HepG2 (cell line): ENCODE measurements at regions not wholly inside any gene's neighbourhood (a gene's known extent, or its start where the extent isn't known, plus 50 kb on each side); places are given as distances from the start of the nearest gene placed in this dataset.

ENCODE experiments used
- ATAC-seq: fragments of 200-7000 bp; cut with Tn5 transposase; 3 replicates; pipeline ENCODE4 v1.9.1; 2020; ENCODE audit warnings: mild to moderate bottlenecking, moderate library complexity
- BruUV-seq: library from RNA; stranded (reverse); fragments of 400-500 nt; replicated peaks from 2 replicates; lab custom pipeline; 2021; lab: Mats Ljungman, UMichigan
- CTCF ChIA-PET: fragments of 300-600 bp; formaldehyde crosslinking; extraction: SDS; loops from one replicate; lab custom pipeline; 2021; ENCODE audit warnings: low total read pairs, inconsistent platforms, low intra/inter-chr PET ratio; lab: Yijun Ruan, JAX
- POLR2A ChIA-PET: fragments of 350-600 bp; sonication (Branson Sonifier 250); formaldehyde crosslinking; loops from one replicate; lab custom pipeline; 2020; ENCODE audit warnings: antibody characterized with exemption, inconsistent platforms; lab: Yijun Ruan, JAX
- DNase-seq: peaks from one replicate; pipeline ENCODE4 v3.0.0-alpha.2; 2015; ENCODE audit warnings: low spot score
- FAIRE-seq: peaks from 3 replicates; lab custom pipeline; 2011; peaks lifted over from hg19 to GRCh38; lab: Jason Lieb, UNC
- H2AFZ ChIP-seq: one replicate; pipeline ENCODE4 v1.6.1; 2011; ENCODE audit warnings: low read length, inconsistent platforms
- H3K27ac ChIP-seq: fragments of 300-600 bp; 3 replicates; pipeline ENCODE4 v1.8.0; 2011; ENCODE audit warnings: mixed run types, mild to moderate bottlenecking, mixed read lengths, low read length, inconsistent platforms; ENCODE audit not compliant: insufficient read depth; ENCODE audit errors: extremely low read length
- H3K27me3 ChIP-seq, 2 experiments: fragments of 200-600 bp in 1 of 2; 2 replicates in 1 of 2; 3 replicates in 1 of 2; pipeline versions ENCODE4 v1.6.0 to v1.8.0; 2011; ENCODE audit warnings: low read length in 2 of 2, mild to moderate bottlenecking in 2 of 2, moderate library complexity in 2 of 2, inconsistent platforms in 1 of 2; ENCODE audit not compliant: insufficient read depth in 2 of 2, control insufficient read depth in 1 of 2
- H3K36me3 ChIP-seq, 2 experiments: fragments of 200-600 bp in 1 of 2; replicated peaks in 1 of 2; 2 replicates in 1 of 2; 3 replicates in 1 of 2; pipeline versions ENCODE4 v1.5.1 to v1.8.0; 2011; ENCODE audit warnings: low read length in 2 of 2, inconsistent platforms in 1 of 2; ENCODE audit not compliant: insufficient read depth in 2 of 2, control insufficient read depth in 1 of 2
- H3K4me1 ChIP-seq: 2 replicates; pipeline ENCODE4 v1.5.1; 2012; ENCODE audit warnings: low read length, inconsistent platforms; ENCODE audit not compliant: insufficient read depth
- H3K4me2 ChIP-seq: 2 replicates; pipeline ENCODE4 v1.6.0; 2011; ENCODE audit warnings: low read depth, low read length, inconsistent platforms
- H3K4me3 ChIP-seq, 3 experiments: fragments of 200-600 bp in 1 of 3; sonication (generic), shearing (Covaris generic) in 1 of 3; replicated peaks in 1 of 3; 2 replicates each; pipeline ENCODE4 v1.5.1; 2011 to 2016; ENCODE audit warnings: low read length in 3 of 3, inconsistent platforms in 2 of 3, low read depth in 2 of 3, mild to moderate bottlenecking in 2 of 3, control low read depth in 1 of 3, mixed read lengths in 1 of 3; ENCODE audit not compliant: insufficient read depth in 1 of 3
- H3K79me2 ChIP-seq: one replicate; pipeline ENCODE4 v1.6.1; 2011; ENCODE audit warnings: low read length, inconsistent platforms; ENCODE audit not compliant: insufficient read depth
- H3K9ac ChIP-seq: 2 replicates; pipeline ENCODE4 v1.6.0; 2011; ENCODE audit warnings: mild to moderate bottlenecking, low read depth, low read length, inconsistent platforms; ENCODE audit not compliant: insufficient read depth
- H3K9me3 ChIP-seq: 2 replicates; pipeline ENCODE4 v1.5.1; 2012; ENCODE audit warnings: mild to moderate bottlenecking, low read length
- H4K20me1 ChIP-seq: 2 replicates; pipeline ENCODE4 v1.6.0; 2011; ENCODE audit warnings: inconsistent platforms, mild to moderate bottlenecking, low read length, moderate library complexity; ENCODE audit not compliant: insufficient read depth
- ARNT2 ChIP-seq: sonication (generic); formaldehyde crosslinking; IDR thresholded peaks from 2 replicates; pipeline ENCODE4 v1.8.0; 2022; ENCODE audit warnings: mild to moderate bottlenecking, low read depth, missing genetic modification reagents, moderate library complexity
- DMAP1 ChIP-seq: IDR thresholded peaks from 2 replicates; pipeline ENCODE4 v1.6.1; 2016
- KLF6 ChIP-seq: IDR thresholded peaks from 2 replicates; pipeline ENCODE4 v1.8.0; 2016; ENCODE audit warnings: missing biosample characterization, missing genetic modification reagents
- MED8 ChIP-seq: sonication (generic); formaldehyde crosslinking; IDR thresholded peaks from 2 replicates; pipeline ENCODE4 v1.8.1; 2023; ENCODE audit warnings: mild to moderate bottlenecking, missing genetic modification reagents; ENCODE audit not compliant: insufficient replicate concordance
- NR0B2 ChIP-seq: sonication (generic); formaldehyde crosslinking; IDR thresholded peaks from 2 replicates; pipeline ENCODE4 v1.4.0; 2020; ENCODE audit warnings: mild to moderate bottlenecking, missing genetic modification reagents
- RNF219 ChIP-seq: sonication (generic); formaldehyde crosslinking; IDR thresholded peaks from 2 replicates; pipeline ENCODE4 v1.5.0; 2020; ENCODE audit warnings: mild to moderate bottlenecking, missing genetic modification reagents
- SIX1 ChIP-seq: sonication (generic); formaldehyde crosslinking; IDR thresholded peaks from 2 replicates; pipeline ENCODE4 v1.4.0; 2020; ENCODE audit warnings: missing genetic modification reagents, borderline replicate concordance
- TCF7L2 ChIP-seq: IDR thresholded peaks from 2 replicates; pipeline ENCODE4 v1.6.1; 2011; ENCODE audit warnings: mild to moderate bottlenecking, low read depth, low read length, moderate library complexity
- TERF1 ChIP-seq: sonication (generic); formaldehyde crosslinking; IDR thresholded peaks from 2 replicates; pipeline ENCODE4 v1.8.0; 2022; ENCODE audit warnings: mild to moderate bottlenecking, missing genetic modification reagents, moderate library complexity
- THAP11 ChIP-seq: IDR thresholded peaks from 2 replicates; pipeline ENCODE4 v1.6.1; 2016; ENCODE audit warnings: missing biosample characterization, missing genetic modification reagents
- XRCC5 ChIP-seq: fragments of 200-400 bp; formaldehyde crosslinking; optimal IDR thresholded peaks from 2 replicates; pipeline ENCODE3; 2017; ENCODE audit warnings: mild to moderate bottlenecking, low read length
- ZBTB33 ChIP-seq: sonication (generic); formaldehyde crosslinking; IDR thresholded peaks from 2 replicates; pipeline ENCODE4 v1.4.0; 2020; ENCODE audit warnings: missing genetic modification reagents
- ZNF232 ChIP-seq: sonication (generic); formaldehyde crosslinking; IDR thresholded peaks from 2 replicates; pipeline ENCODE4 v1.4.0; 2020; ENCODE audit warnings: missing genetic modification reagents, borderline replicate concordance
- ZNF710 ChIP-seq: sonication (generic); formaldehyde crosslinking; IDR thresholded peaks from 2 replicates; pipeline ENCODE4 v1.5.0; 2020; ENCODE audit warnings: mild to moderate bottlenecking, missing genetic modification reagents, borderline replicate concordance
- ZUFSP ChIP-seq: sonication (generic); formaldehyde crosslinking; IDR thresholded peaks from 2 replicates; pipeline ENCODE4 v1.9.0; 2021; ENCODE audit warnings: missing genetic modification reagents, mild to moderate bottlenecking, borderline replicate concordance
- WGBS: methylation state at CpG from one replicate; pipeline ENCODE4 v1.1.6; 2017; ENCODE audit warnings: low lambda C conversion rate; 5-methylcytosine and 5-hydroxymethylcytosine counted together
- in situ Hi-C: cut with HindIII; loops from 2 replicates; pipeline ENCODE4 v1.10.0; 2017; ENCODE audit warnings: low pct_unique_long_range_greater_than_20kb; ENCODE audit not compliant: extremely low pct_ligation_motif_present
- intact Hi-C: fragments of 100-400 bp; cut with micrococcal nuclease; formaldehyde crosslinking; loops from one replicate; pipeline ENCODE4 v1.10.0; 2022; ENCODE audit not compliant: unreplicated experiment

- BruUV-seq, result no TSS peak
- Histone ChIP-seq H3K27me3 (no peaks in the 10 kb centered on the region), H3K4me1 (no peaks in the 10 kb centered on the region), H3K4me2 (no peak overlapping the region), H2AFZ (no peak overlapping the region), H3K9ac (no peak overlapping the region), H3K79me2 (no peaks in the 10 kb centered on the region), H3K4me3 (no peak overlapping the region), H3K27ac (no peak overlapping the region), H3K36me3 (no peaks in the 10 kb centered on the region), H4K20me1 (no peaks in the 10 kb centered on the region), H3K9me3 (no peaks in the 10 kb centered on the region)
- 0% methylated on average over 1 of the region's 1 CpG for WGBS
- in situ Hi-C loops, result no loop called here
- ChIA-PET CTCF (no interaction called here), POLR2A (no interaction called here)
- no peak for DNase-seq
- intact Hi-C loops, result no loop called here
- no peak; the same call in 2 of the 3 replicates for ATAC-seq
- no peak for FAIRE-seq
- TF ChIP-seq NR0B2 (CRISPR knock-in tag) (no peak), MED8 (CRISPR knock-in tag) (no peak), KLF6 (CRISPR knock-in tag) (no peak), ZBTB33 (no peak), SIX1 (no peak), DMAP1 (CRISPR knock-in tag) (no peak), TCF7L2 (no peak), ZUFSP (no peak), ARNT2 (no peak), XRCC5 (no peak), ZNF710 (CRISPR knock-in tag) (no peak), TERF1 (CRISPR knock-in tag) (no peak), THAP11 (CRISPR knock-in tag) (no peak), RNF219 (CRISPR knock-in tag) (no peak), ZNF232 (CRISPR knock-in tag) (no peak)
These were observed 120.6 kb upstream of the NIPBL start for GRCh38 chr5:36755920-36756488.
